ENCODE measurements at regions not wholly inside any gene's neighbourhood (a gene's known extent, or its start where the extent isn't known, plus 50 kb on each side); places are given as distances from the start of the nearest gene placed in this dataset.

GRCh38 chr10:128498746-128499145 is 372.5 kb upstream of the MKI67 start:
- CTCF ChIA-PET: no interaction called here
- POLR2A ChIA-PET: no interaction called here

DNA sequence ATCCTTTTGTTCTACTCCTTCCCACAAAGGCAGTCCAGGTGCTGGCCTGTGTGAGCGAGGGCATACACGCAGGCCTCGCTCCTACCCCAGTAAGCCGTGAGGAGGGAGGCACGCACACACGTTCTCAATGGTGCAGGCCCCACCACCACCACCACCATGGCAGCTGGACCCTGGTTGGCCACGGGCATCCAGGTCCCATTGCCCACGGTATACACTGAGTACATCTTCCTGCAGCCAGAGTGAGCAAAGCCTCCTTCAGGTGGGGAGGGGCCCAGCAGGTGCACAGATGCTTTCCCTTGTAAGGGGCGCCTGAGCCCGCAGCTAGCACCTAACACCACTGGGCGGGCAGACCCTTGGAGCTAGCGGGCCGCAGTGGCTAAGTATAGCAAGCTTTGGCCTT is 373.3 kb upstream of the MKI67 start:
- H3K4me3 Mint-ChIP-seq: no peak overlapping the region
- ATAC-seq (no peak), DNase-seq (no peak)
- POLR2A ChIA-PET: no interaction called here
- H3K36me3 Mint-ChIP-seq (ENCODE audit: low read depth): no peaks in the 10 kb centered on the region
- H3K27me3 Mint-ChIP-seq (ENCODE audit: low read depth): no peaks in the 10 kb centered on the region
- no peaks in the 10 kb centered on the region for H3K4me1 Mint-ChIP-seq (ENCODE audit: low read depth)
- H3K9me3 Mint-ChIP-seq (ENCODE audit: insufficient read depth): no peaks in the 10 kb centered on the region
- H3K27ac Mint-ChIP-seq: no peak overlapping the region
- CTCF ChIA-PET: no interaction called here

More at GRCh38 chr10:128498746-128499145, 372.5 kb upstream of the MKI67 start:
- no peaks in the 10 kb centered on the region for H3K9me3 Mint-ChIP-seq (ENCODE audit: insufficient read depth)
- H3K4me1 Mint-ChIP-seq (ENCODE audit: low read depth): no peaks in the 10 kb centered on the region
- ATAC-seq (no peak), DNase-seq (no peak)
- no peaks in the 10 kb centered on the region for H3K36me3 Mint-ChIP-seq (ENCODE audit: low read depth)
- H3K27me3 Mint-ChIP-seq (ENCODE audit: low read depth): no peaks in the 10 kb centered on the region
- no peak overlapping the region for H3K27ac Mint-ChIP-seq
- no peak overlapping the region for H3K4me3 Mint-ChIP-seq

- CTCF ChIA-PET: no interaction called here
These were observed 373.7 kb upstream of the MKI67 start for GRCh38 chr10:128499956-128500355.

GRCh38 chr10:128500642-128501041 is 374.4 kb upstream of the MKI67 start:
- Mint-ChIP-seq H3K27ac (no peak overlapping the region), H3K9me3 (ENCODE audit: insufficient read depth) (no peaks in the 10 kb centered on the region), H3K4me1 (ENCODE audit: low read depth) (no peaks in the 10 kb centered on the region), H3K27me3 (ENCODE audit: low read depth) (no peaks in the 10 kb centered on the region), H3K4me3 (no peak overlapping the region), H3K36me3 (ENCODE audit: low read depth) (no peaks in the 10 kb centered on the region)
- DNase-seq (no peak), ATAC-seq (no peak)
- ChIA-PET POLR2A (no interaction called here), CTCF (no interaction called here)

More at GRCh38 chr10:128499956-128500355, 373.7 kb upstream of the MKI67 start:
- no peak overlapping the region for H3K27ac Mint-ChIP-seq
- H3K27me3 Mint-ChIP-seq (ENCODE audit: low read depth): no peaks in the 10 kb centered on the region
- no peaks in the 10 kb centered on the region for H3K9me3 Mint-ChIP-seq (ENCODE audit: insufficient read depth)
- no peak for ATAC-seq
- POLR2A ChIA-PET: no interaction called here
- no peaks in the 10 kb centered on the region for H3K4me1 Mint-ChIP-seq (ENCODE audit: low read depth)
- H3K4me3 Mint-ChIP-seq: no peak overlapping the region
- no peak for DNase-seq
- H3K36me3 Mint-ChIP-seq (ENCODE audit: low read depth): no peaks in the 10 kb centered on the region

GRCh38 chr10:128505346-128505745 is 379.1 kb upstream of the MKI67 start:
- ChIA-PET POLR2A (no interaction called here), CTCF (no interaction called here)
- ATAC-seq: no peak
- no peaks in the 10 kb centered on the region for H3K36me3 Mint-ChIP-seq (ENCODE audit: low read depth)
- H3K27me3 Mint-ChIP-seq (ENCODE audit: low read depth): no peaks in the 10 kb centered on the region
- no peaks in the 10 kb centered on the region for H3K9me3 Mint-ChIP-seq (ENCODE audit: insufficient read depth)
- no peaks in the 10 kb centered on the region for H3K4me1 Mint-ChIP-seq (ENCODE audit: low read depth)
- no peak overlapping the region for H3K4me3 Mint-ChIP-seq
- DNase-seq: no peak
- no peak overlapping the region for H3K27ac Mint-ChIP-seq

GRCh38 chr10:128506423-128506822 is 380.2 kb upstream of the MKI67 start:
- Mint-ChIP-seq H3K27ac (no peak overlapping the region), H3K4me3 (no peak overlapping the region), H3K9me3 (ENCODE audit: insufficient read depth) (no peaks in the 10 kb centered on the region), H3K4me1 (ENCODE audit: low read depth) (no peaks in the 10 kb centered on the region), H3K27me3 (ENCODE audit: low read depth) (no peaks in the 10 kb centered on the region), H3K36me3 (ENCODE audit: low read depth) (no peaks in the 10 kb centered on the region)
- DNase-seq (no peak), ATAC-seq (no peak)
- POLR2A ChIA-PET: no interaction called here
- CTCF ChIA-PET: no interaction called here

DNA sequence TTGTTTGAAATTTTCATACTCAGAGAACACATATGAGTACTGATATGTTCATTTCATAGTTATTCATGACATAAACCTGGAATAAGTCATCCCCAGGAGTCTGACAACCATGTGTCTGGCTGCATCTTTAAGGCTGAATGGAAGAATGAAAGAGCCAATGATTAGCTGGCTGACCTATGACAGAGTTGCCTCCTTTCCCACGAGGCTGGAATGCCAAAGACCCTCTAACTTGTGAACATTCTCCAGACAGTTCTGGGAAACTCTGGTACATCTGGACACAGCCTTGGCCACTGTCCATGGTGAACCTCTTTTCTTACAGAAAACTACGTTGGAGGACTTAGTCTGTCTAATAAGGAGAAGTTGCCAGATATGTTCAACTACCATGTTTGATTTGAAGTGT is 380.8 kb upstream of the MKI67 start:
- no peak for DNase-seq
- H3K27ac Mint-ChIP-seq: no peak overlapping the region
- no peaks in the 10 kb centered on the region for H3K27me3 Mint-ChIP-seq (ENCODE audit: low read depth)
- no peak for ATAC-seq
- no peaks in the 10 kb centered on the region for H3K4me1 Mint-ChIP-seq (ENCODE audit: low read depth)
- no peaks in the 10 kb centered on the region for H3K36me3 Mint-ChIP-seq (ENCODE audit: low read depth)
- H3K4me3 Mint-ChIP-seq: no peak overlapping the region
- CTCF ChIA-PET: no interaction called here
- POLR2A ChIA-PET: no interaction called here
- no peaks in the 10 kb centered on the region for H3K9me3 Mint-ChIP-seq (ENCODE audit: insufficient read depth)

DNA sequence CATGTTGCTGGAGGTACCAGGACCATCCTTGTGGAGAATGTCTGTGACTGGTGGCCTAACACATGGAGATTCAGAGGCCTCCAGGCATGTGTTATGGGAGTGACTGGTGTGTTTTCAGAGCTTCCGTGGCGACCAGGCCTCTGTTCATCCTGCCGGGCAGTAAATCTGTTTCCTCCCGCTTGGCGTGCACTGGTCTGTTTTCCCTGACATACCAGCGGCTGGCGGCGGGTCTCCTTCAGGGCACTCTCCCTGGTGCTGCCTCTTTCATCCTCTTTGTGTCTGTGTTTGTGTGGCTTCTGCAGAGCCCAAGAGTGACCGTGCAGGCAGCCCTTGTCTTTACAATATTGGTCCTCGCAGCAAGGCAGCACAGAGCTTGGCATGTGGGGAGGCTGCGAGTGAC is 385.1 kb upstream of the MKI67 start:
- H3K4me3 Mint-ChIP-seq: no peak overlapping the region
- no peaks in the 10 kb centered on the region for H3K27me3 Mint-ChIP-seq (ENCODE audit: low read depth)
- no peak for DNase-seq
- no peaks in the 10 kb centered on the region for H3K36me3 Mint-ChIP-seq (ENCODE audit: low read depth)
- POLR2A ChIA-PET: no interaction called here
- ATAC-seq: no peak
- H3K27ac Mint-ChIP-seq: no peak overlapping the region
- CTCF ChIA-PET: no interaction called here
- H3K9me3 Mint-ChIP-seq (ENCODE audit: insufficient read depth): no peaks in the 10 kb centered on the region
- H3K4me1 Mint-ChIP-seq (ENCODE audit: low read depth): no peaks in the 10 kb centered on the region

- ChIA-PET POLR2A (no interaction called here), CTCF (interaction anchor here (1.1 kb wide), 1 partner anchor 17 kb away, joined by 3 read pairs; no protein-coding TSS in a partner anchor)
- no peak overlapping the region for H3K4me3 Mint-ChIP-seq
- H3K4me1 Mint-ChIP-seq (ENCODE audit: low read depth): no peaks in the 10 kb centered on the region
- H3K36me3 Mint-ChIP-seq (ENCODE audit: low read depth): no peaks in the 10 kb centered on the region
- no peak overlapping the region for H3K27ac Mint-ChIP-seq
- DNase-seq: no peak
- no peaks in the 10 kb centered on the region for H3K27me3 Mint-ChIP-seq (ENCODE audit: low read depth)
- H3K9me3 Mint-ChIP-seq (ENCODE audit: insufficient read depth): no peaks in the 10 kb centered on the region
- ATAC-seq: no peak
These were observed 386.5 kb upstream of the MKI67 start for GRCh38 chr10:128512767-128513166.

- CTCF ChIA-PET: no interaction called here
- no peak overlapping the region for H3K4me3 Mint-ChIP-seq
- H3K9me3 Mint-ChIP-seq (ENCODE audit: insufficient read depth): no peaks in the 10 kb centered on the region
- H3K27ac Mint-ChIP-seq: no peak overlapping the region
- no peaks in the 10 kb centered on the region for H3K27me3 Mint-ChIP-seq (ENCODE audit: low read depth)
- H3K36me3 Mint-ChIP-seq (ENCODE audit: low read depth): no peaks in the 10 kb centered on the region
- no peaks in the 10 kb centered on the region for H3K4me1 Mint-ChIP-seq (ENCODE audit: low read depth)
- POLR2A ChIA-PET: no interaction called here
- DNase-seq: no peak
- ATAC-seq: no peak
These were observed 388.3 kb upstream of the MKI67 start for GRCh38 chr10:128514536-128514935.

- no peaks in the 10 kb centered on the region for H3K27me3 Mint-ChIP-seq (ENCODE audit: low read depth)
- H3K36me3 Mint-ChIP-seq (ENCODE audit: low read depth): no peaks in the 10 kb centered on the region
- H3K27ac Mint-ChIP-seq: no peak overlapping the region
These were observed 390.0 kb upstream of the MKI67 start for GRCh38 chr10:128516180-128516579.

DNA sequence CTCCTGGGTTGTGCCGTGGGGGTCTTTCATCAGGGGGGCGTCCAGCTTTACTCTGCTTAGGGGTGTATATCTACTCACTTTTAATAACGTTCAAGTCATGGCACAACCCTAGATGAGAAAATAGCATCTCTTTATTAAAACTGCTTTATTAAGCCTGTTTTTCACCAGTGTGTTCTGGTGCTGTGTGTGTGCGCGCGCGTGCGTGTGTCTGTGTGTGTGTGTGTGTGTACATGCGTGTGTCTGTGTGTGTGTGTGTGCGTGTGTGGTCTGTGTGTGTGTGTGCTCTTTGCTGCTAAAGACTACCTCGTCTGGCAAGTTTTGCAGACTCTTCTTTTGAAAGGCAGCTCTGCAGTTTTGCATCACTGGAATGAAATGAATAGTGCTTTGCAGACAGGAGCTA is 390.9 kb upstream of the MKI67 start:
- POLR2A ChIA-PET: no interaction called here
- DNase-seq: no peak
- Mint-ChIP-seq H3K27ac (no peak overlapping the region), H3K4me3 (no peak overlapping the region), H3K4me1 (ENCODE audit: low read depth) (no peaks in the 10 kb centered on the region), H3K27me3 (ENCODE audit: low read depth) (no peaks in the 10 kb centered on the region), H3K36me3 (ENCODE audit: low read depth) (no peaks in the 10 kb centered on the region), H3K9me3 (ENCODE audit: insufficient read depth) (no peaks in the 10 kb centered on the region)
- no peak for ATAC-seq
- CTCF ChIA-PET: no interaction called here

More at GRCh38 chr10:128516180-128516579, 390.0 kb upstream of the MKI67 start:
- ATAC-seq (no peak), DNase-seq (no peak)
- CTCF ChIA-PET: no interaction called here
- Mint-ChIP-seq H3K4me3 (no peak overlapping the region), H3K9me3 (ENCODE audit: insufficient read depth) (no peaks in the 10 kb centered on the region), H3K4me1 (ENCODE audit: low read depth) (no peaks in the 10 kb centered on the region)
- POLR2A ChIA-PET: no interaction called here

DNA sequence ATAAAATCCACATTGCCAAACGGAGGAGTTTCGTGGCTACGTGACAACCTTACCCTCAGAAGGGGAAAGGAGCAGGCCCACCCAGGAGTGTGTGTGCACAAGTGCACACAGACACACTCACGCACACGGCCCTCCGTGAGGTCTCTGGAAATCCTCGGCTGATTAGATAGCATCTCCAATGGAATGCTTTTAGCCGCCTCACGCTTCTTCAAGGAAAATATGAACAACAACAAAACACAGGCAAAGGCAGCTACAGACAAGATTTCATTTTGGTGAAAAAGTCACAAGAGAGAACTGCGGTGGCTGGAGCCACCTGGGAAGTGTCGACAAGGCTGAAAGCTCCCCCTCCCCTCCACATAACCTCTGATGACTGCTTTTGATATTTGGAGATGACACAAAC is 391.8 kb upstream of the MKI67 start:
- Mint-ChIP-seq H3K4me3 (no peak overlapping the region), H3K9me3 (ENCODE audit: insufficient read depth) (no peaks in the 10 kb centered on the region)
- no peak for ATAC-seq

More for the DNA sequence above, 391.8 kb upstream of the MKI67 start:
- ChIA-PET CTCF (no interaction called here), POLR2A (no interaction called here)
- H3K27me3 Mint-ChIP-seq (ENCODE audit: low read depth): no peaks in the 10 kb centered on the region
- H3K36me3 Mint-ChIP-seq (ENCODE audit: low read depth): no peaks in the 10 kb centered on the region
- H3K4me1 Mint-ChIP-seq (ENCODE audit: low read depth): no peaks in the 10 kb centered on the region
- no peak for DNase-seq
- H3K27ac Mint-ChIP-seq: no peak overlapping the region
